HepG2 (cell line): ENCODE measurements at regions not wholly inside any gene's neighbourhood (a gene's known extent, or its start where the extent isn't known, plus 50 kb on each side); places are given as distances from the start of the nearest gene placed in this dataset.

Experiments used
- ATAC-seq: fragments of 200-7000 bp; cut with Tn5 transposase; 3 replicates; pipeline ENCODE4 v1.9.1; 2020; ENCODE audit warnings: mild to moderate bottlenecking, moderate library complexity
- BruUV-seq: library from RNA; stranded (reverse); fragments of 400-500 nt; replicated peaks from 2 replicates; lab custom pipeline; 2021; lab: Mats Ljungman, UMichigan
- CTCF ChIA-PET: fragments of 300-600 bp; formaldehyde crosslinking; extraction: SDS; loops from one replicate; lab custom pipeline; 2021; ENCODE audit warnings: low total read pairs, inconsistent platforms, low intra/inter-chr PET ratio; lab: Yijun Ruan, JAX
- POLR2A ChIA-PET: fragments of 350-600 bp; sonication (Branson Sonifier 250); formaldehyde crosslinking; loops from one replicate; lab custom pipeline; 2020; ENCODE audit warnings: antibody characterized with exemption, inconsistent platforms; lab: Yijun Ruan, JAX
- DNase-seq: peaks from one replicate; pipeline ENCODE4 v3.0.0-alpha.2; 2015; ENCODE audit warnings: low spot score
- FAIRE-seq: peaks from 3 replicates; lab custom pipeline; 2011; peaks lifted over from hg19 to GRCh38; lab: Jason Lieb, UNC
- H2AFZ ChIP-seq: one replicate; pipeline ENCODE4 v1.6.1; 2011; ENCODE audit warnings: low read length, inconsistent platforms
- H3K27ac ChIP-seq: fragments of 300-600 bp; 3 replicates; pipeline ENCODE4 v1.8.0; 2011; ENCODE audit warnings: mixed run types, mild to moderate bottlenecking, mixed read lengths, low read length, inconsistent platforms; ENCODE audit not compliant: insufficient read depth; ENCODE audit errors: extremely low read length
- H3K27me3 ChIP-seq, 2 experiments: fragments of 200-600 bp in 1 of 2; 2 replicates in 1 of 2; 3 replicates in 1 of 2; pipeline versions ENCODE4 v1.6.0 to v1.8.0; 2011; ENCODE audit warnings: low read length in 2 of 2, mild to moderate bottlenecking in 2 of 2, moderate library complexity in 2 of 2, inconsistent platforms in 1 of 2; ENCODE audit not compliant: insufficient read depth in 2 of 2, control insufficient read depth in 1 of 2
- H3K36me3 ChIP-seq, 2 experiments: fragments of 200-600 bp in 1 of 2; replicated peaks in 1 of 2; 2 replicates in 1 of 2; 3 replicates in 1 of 2; pipeline versions ENCODE4 v1.5.1 to v1.8.0; 2011; ENCODE audit warnings: low read length in 2 of 2, inconsistent platforms in 1 of 2; ENCODE audit not compliant: insufficient read depth in 2 of 2, control insufficient read depth in 1 of 2
- H3K4me1 ChIP-seq: 2 replicates; pipeline ENCODE4 v1.5.1; 2012; ENCODE audit warnings: low read length, inconsistent platforms; ENCODE audit not compliant: insufficient read depth
- H3K4me2 ChIP-seq: 2 replicates; pipeline ENCODE4 v1.6.0; 2011; ENCODE audit warnings: low read depth, low read length, inconsistent platforms
- H3K4me3 ChIP-seq, 3 experiments: fragments of 200-600 bp in 1 of 3; sonication (generic), shearing (Covaris generic) in 1 of 3; replicated peaks in 1 of 3; 2 replicates each; pipeline ENCODE4 v1.5.1; 2011 to 2016; ENCODE audit warnings: low read length in 3 of 3, inconsistent platforms in 2 of 3, low read depth in 2 of 3, mild to moderate bottlenecking in 2 of 3, control low read depth in 1 of 3, mixed read lengths in 1 of 3; ENCODE audit not compliant: insufficient read depth in 1 of 3
- H3K79me2 ChIP-seq: one replicate; pipeline ENCODE4 v1.6.1; 2011; ENCODE audit warnings: low read length, inconsistent platforms; ENCODE audit not compliant: insufficient read depth
- H3K9ac ChIP-seq: 2 replicates; pipeline ENCODE4 v1.6.0; 2011; ENCODE audit warnings: mild to moderate bottlenecking, low read depth, low read length, inconsistent platforms; ENCODE audit not compliant: insufficient read depth
- H3K9me3 ChIP-seq: 2 replicates; pipeline ENCODE4 v1.5.1; 2012; ENCODE audit warnings: mild to moderate bottlenecking, low read length
- H4K20me1 ChIP-seq: 2 replicates; pipeline ENCODE4 v1.6.0; 2011; ENCODE audit warnings: inconsistent platforms, mild to moderate bottlenecking, low read length, moderate library complexity; ENCODE audit not compliant: insufficient read depth
- FOXA1 ChIP-seq, 2 experiments: fragments of 450-650 bp in 1 of 2; sonication (generic) in 1 of 2; formaldehyde crosslinking in 1 of 2; IDR thresholded peaks; 2 replicates each; pipeline versions ENCODE4 v1.4.0 to v1.6.1; 2016 to 2020; ENCODE audit warnings: missing genetic modification reagents in 1 of 2
- FOXK1 ChIP-seq: sonication (generic); formaldehyde crosslinking; IDR thresholded peaks from 2 replicates; pipeline ENCODE4 v1.4.0; 2020; ENCODE audit warnings: low read depth, missing genetic modification reagents, borderline replicate concordance
- KLF12 ChIP-seq: sonication (generic); formaldehyde crosslinking; IDR thresholded peaks from 2 replicates; pipeline ENCODE4 v1.4.0; 2020; ENCODE audit warnings: missing genetic modification reagents, borderline replicate concordance
- SOX5 ChIP-seq: IDR thresholded peaks from 2 replicates; pipeline ENCODE4 v1.6.1; 2016; ENCODE audit warnings: borderline replicate concordance
- ZNF790 ChIP-seq: sonication (generic); formaldehyde crosslinking; IDR thresholded peaks from 2 replicates; pipeline ENCODE4 v1.8.0; 2022; ENCODE audit warnings: missing genetic modification reagents, mild to moderate bottlenecking, borderline replicate concordance
- ZZZ3 ChIP-seq: sonication (generic); formaldehyde crosslinking; IDR thresholded peaks from 2 replicates; pipeline ENCODE4 v1.4.0; 2020; ENCODE audit warnings: missing genetic modification reagents, mild to moderate bottlenecking, borderline replicate concordance
- WGBS: methylation state at CpG from one replicate; pipeline ENCODE4 v1.1.6; 2017; ENCODE audit warnings: low lambda C conversion rate; 5-methylcytosine and 5-hydroxymethylcytosine counted together
- in situ Hi-C: cut with HindIII; loops from 2 replicates; pipeline ENCODE4 v1.10.0; 2017; ENCODE audit warnings: low pct_unique_long_range_greater_than_20kb; ENCODE audit not compliant: extremely low pct_ligation_motif_present
- intact Hi-C: fragments of 100-400 bp; cut with micrococcal nuclease; formaldehyde crosslinking; loops from one replicate; pipeline ENCODE4 v1.10.0; 2022; ENCODE audit not compliant: unreplicated experiment
- TF ChIP-seq, protein P1 (sequence below): sonication (generic); formaldehyde crosslinking; IDR thresholded peaks from 2 replicates; pipeline ENCODE4 v1.5.1; 2020; ENCODE audit warnings: missing genetic modification reagents, mild to moderate bottlenecking, borderline replicate concordance
- TF ChIP-seq, protein P2 (sequence below): sonication (generic); formaldehyde crosslinking; IDR thresholded peaks from 2 replicates; pipeline ENCODE4 v1.5.1; 2020; ENCODE audit warnings: mild to moderate bottlenecking, missing genetic modification reagents, borderline replicate concordance
- TF ChIP-seq, protein P3 (sequence below): sonication (generic); formaldehyde crosslinking; conservative IDR thresholded peaks from 2 replicates; pipeline ENCODE4 v1.8.0; 2022; ENCODE audit warnings: mild to moderate bottlenecking, moderate library complexity, missing genetic modification reagents

DNA sequence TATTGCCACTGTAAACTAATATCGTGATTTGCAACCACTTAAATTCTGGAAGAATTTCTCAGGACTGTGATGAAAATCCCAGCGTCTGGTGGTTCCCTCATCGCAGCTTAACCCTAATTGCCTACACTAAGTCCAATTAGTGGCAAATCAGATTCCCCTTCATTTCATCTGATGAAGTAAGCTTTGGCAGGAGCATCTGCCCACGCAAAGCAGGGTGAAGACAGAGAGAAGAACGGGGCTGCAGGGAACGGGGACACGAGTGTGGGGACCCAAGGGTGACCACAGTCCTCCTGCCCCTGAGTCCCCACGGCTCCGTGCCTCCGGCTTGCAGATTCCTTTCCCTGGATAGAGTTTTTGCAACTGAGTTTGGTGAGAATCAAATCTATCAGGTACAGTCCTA, 159.5 kb downstream of the LY86 start (continued):
- TF ChIP-seq, protein P1, sequence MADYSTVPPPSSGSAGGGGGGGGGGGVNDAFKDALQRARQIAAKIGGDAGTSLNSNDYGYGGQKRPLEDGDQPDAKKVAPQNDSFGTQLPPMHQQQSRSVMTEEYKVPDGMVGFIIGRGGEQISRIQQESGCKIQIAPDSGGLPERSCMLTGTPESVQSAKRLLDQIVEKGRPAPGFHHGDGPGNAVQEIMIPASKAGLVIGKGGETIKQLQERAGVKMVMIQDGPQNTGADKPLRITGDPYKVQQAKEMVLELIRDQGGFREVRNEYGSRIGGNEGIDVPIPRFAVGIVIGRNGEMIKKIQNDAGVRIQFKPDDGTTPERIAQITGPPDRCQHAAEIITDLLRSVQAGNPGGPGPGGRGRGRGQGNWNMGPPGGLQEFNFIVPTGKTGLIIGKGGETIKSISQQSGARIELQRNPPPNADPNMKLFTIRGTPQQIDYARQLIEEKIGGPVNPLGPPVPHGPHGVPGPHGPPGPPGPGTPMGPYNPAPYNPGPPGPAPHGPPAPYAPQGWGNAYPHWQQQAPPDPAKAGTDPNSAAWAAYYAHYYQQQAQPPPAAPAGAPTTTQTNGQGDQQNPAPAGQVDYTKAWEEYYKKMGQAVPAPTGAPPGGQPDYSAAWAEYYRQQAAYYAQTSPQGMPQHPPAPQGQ (CRISPR knock-in tag), result no peak

DNA sequence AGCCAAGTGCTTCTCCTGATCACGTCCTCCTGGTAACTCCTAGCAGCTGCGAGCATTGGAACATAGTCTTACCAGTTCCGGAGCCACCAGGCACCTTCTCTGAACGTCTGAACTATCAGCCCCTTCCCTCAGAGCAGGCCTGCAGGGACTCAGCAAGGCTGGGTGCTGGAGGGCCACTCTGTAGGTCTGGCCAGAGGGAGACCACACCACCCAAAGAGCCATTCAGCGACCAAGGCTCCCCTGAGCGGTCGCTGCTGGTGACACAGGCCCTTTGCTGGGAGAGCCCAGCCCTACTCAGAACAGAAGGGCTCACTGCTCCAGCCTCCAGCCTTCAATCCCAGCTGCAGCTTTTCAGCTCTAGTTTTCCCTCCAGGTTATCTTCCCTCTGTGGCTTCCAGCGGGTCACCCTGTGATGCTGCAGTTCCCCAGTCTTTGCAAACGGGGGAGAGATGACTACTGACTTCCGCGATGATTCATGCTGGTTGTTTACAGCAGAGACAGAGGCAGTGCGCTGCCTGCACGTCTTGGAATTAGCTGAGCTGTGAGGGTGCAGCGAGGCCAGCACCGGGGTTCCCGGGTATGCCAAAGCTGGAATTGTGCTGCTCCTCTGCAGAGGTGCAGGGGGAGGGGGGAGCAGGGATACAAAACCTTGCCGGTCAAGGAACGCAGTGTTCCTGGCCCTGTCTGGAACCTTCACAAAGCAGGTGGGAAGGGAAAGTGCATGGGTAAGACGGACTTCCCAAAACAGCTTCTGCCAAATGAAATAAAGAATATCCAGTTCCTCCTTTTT, 161.4 kb downstream of the LY86 start:
- WGBS, result 33% methylated on average over 19 of the region's 19 CpGs
- Histone ChIP-seq H3K27ac (no peak overlapping the region), H3K4me1 (peaks cover 34% of the 10 kb centered on the region), H3K9me3 (no peaks in the 10 kb centered on the region), H3K36me3 (no peaks in the 10 kb centered on the region), H2AFZ (no peak overlapping the region), H3K79me2 (no peaks in the 10 kb centered on the region), H3K4me2 (peak overlapping the region; percentile 60), H3K27me3 (peaks cover 4 to 24% of the 10 kb centered on the region in 2 experiments; a peak in 3 of 5 replicates), H3K4me3 (peak overlapping the region in 1 of 3 experiments; percentile 19; a peak in 2 of 6 replicates), H4K20me1 (no peaks in the 10 kb centered on the region), H3K9ac (no peak overlapping the region)
- in situ Hi-C loops, result no loop called here
- BruUV-seq, result no TSS peak
- ChIA-PET CTCF (no interaction called here), POLR2A (no interaction called here)
- intact Hi-C loops, result no loop called here
- peak; percentile 61 for DNase-seq
- FAIRE-seq, result peak; percentile 68
- peak; percentile 81 for ATAC-seq
- TF ChIP-seq, protein P2, sequence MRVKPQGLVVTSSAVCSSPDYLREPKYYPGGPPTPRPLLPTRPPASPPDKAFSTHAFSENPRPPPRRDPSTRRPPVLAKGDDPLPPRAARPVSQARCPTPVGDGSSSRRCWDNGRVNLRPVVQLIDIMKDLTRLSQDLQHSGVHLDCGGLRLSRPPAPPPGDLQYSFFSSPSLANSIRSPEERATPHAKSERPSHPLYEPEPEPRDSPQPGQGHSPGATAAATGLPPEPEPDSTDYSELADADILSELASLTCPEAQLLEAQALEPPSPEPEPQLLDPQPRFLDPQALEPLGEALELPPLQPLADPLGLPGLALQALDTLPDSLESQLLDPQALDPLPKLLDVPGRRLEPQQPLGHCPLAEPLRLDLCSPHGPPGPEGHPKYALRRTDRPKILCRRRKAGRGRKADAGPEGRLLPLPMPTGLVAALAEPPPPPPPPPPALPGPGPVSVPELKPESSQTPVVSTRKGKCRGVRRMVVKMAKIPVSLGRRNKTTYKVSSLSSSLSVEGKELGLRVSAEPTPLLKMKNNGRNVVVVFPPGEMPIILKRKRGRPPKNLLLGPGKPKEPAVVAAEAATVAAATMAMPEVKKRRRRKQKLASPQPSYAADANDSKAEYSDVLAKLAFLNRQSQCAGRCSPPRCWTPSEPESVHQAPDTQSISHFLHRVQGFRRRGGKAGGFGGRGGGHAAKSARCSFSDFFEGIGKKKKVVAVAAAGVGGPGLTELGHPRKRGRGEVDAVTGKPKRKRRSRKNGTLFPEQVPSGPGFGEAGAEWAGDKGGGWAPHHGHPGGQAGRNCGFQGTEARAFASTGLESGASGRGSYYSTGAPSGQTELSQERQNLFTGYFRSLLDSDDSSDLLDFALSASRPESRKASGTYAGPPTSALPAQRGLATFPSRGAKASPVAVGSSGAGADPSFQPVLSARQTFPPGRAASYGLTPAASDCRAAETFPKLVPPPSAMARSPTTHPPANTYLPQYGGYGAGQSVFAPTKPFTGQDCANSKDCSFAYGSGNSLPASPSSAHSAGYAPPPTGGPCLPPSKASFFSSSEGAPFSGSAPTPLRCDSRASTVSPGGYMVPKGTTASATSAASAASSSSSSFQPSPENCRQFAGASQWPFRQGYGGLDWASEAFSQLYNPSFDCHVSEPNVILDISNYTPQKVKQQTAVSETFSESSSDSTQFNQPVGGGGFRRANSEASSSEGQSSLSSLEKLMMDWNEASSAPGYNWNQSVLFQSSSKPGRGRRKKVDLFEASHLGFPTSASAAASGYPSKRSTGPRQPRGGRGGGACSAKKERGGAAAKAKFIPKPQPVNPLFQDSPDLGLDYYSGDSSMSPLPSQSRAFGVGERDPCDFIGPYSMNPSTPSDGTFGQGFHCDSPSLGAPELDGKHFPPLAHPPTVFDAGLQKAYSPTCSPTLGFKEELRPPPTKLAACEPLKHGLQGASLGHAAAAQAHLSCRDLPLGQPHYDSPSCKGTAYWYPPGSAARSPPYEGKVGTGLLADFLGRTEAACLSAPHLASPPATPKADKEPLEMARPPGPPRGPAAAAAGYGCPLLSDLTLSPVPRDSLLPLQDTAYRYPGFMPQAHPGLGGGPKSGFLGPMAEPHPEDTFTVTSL (CRISPR knock-in tag), result peak; percentile 70; the same call in 1 of the 2 replicates
- TF ChIP-seq ZNF790 (CRISPR knock-in tag), result no peak
- TF ChIP-seq FOXA1 (IDR thresholded peaks at IDR 0.05), result no peak
- TF ChIP-seq FOXA1 (CRISPR knock-in tag; IDR thresholded peaks at IDR 0.05), result peak; percentile 86
- TF ChIP-seq, protein P3, sequence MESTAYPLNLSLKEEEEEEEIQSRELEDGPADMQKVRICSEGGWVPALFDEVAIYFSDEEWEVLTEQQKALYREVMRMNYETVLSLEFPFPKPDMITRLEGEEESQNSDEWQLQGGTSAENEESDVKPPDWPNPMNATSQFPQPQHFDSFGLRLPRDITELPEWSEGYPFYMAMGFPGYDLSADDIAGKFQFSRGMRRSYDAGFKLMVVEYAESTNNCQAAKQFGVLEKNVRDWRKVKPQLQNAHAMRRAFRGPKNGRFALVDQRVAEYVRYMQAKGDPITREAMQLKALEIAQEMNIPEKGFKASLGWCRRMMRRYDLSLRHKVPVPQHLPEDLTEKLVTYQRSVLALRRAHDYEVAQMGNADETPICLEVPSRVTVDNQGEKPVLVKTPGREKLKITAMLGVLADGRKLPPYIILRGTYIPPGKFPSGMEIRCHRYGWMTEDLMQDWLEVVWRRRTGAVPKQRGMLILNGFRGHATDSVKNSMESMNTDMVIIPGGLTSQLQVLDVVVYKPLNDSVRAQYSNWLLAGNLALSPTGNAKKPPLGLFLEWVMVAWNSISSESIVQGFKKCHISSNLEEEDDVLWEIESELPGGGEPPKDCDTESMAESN (CRISPR knock-in tag), result no peak
- peak; percentile 86; the same call in 1 of the 2 replicates for TF ChIP-seq FOXK1
- 0 out of 2 replicates have a peak, but pooled peaks have one; percentile 28 for TF ChIP-seq ZZZ3 (CRISPR knock-in tag)
- TF ChIP-seq SOX5, result peak; percentile 67; the same call in 1 of the 2 replicates
- no peak for TF ChIP-seq KLF12 (CRISPR knock-in tag)
